SK-N-SH treated with all-trans-retinoic acid at 6 μM for 48 hours (cell line): ENCODE measurements at regions not wholly inside any gene's neighbourhood (a gene's known extent, or its start where the extent isn't known, plus 50 kb on each side); places are given as distances from the start of the nearest gene placed in this dataset.

Experiments
- ATAC-seq: fragments of 200-7000 bp; cut with Tn5 transposase; 3 replicates; pipeline ENCODE4 v1.9.1; 2020; ENCODE audit warnings: mild to moderate bottlenecking, moderate library complexity
- ARNTL ChIP-seq: fragments of 450-650 bp; formaldehyde crosslinking; IDR thresholded peaks from 2 replicates; pipeline ENCODE4 v1.5.0; 2020; ENCODE audit warnings: low read depth, mild to moderate bottlenecking, moderate library complexity, borderline replicate concordance
- BACH2 ChIP-seq: fragments of 250-450 bp; sonication (Bioruptor Pico); IDR thresholded peaks from 2 replicates; pipeline ENCODE4 v1.9.0; 2021; ENCODE audit warnings: mild to moderate bottlenecking, borderline replicate concordance
- CREB5 ChIP-seq: fragments of 250-450 bp; sonication (Bioruptor Pico); IDR thresholded peaks from 2 replicates; pipeline ENCODE4 v1.5.1; 2020; ENCODE audit warnings: low read depth, mild to moderate bottlenecking, moderate library complexity
- ESRRG ChIP-seq: fragments of 250-450 bp; sonication (Bioruptor Pico); IDR thresholded peaks from 2 replicates; pipeline ENCODE4 v1.6.1; 2021; ENCODE audit warnings: mild to moderate bottlenecking
- GLIS3 ChIP-seq: fragments of 250-450 bp; sonication (Bioruptor Pico); IDR thresholded peaks from 2 replicates; pipeline ENCODE4 v1.5.0; 2020; ENCODE audit warnings: mild to moderate bottlenecking, moderate library complexity
- ISL1 ChIP-seq: fragments of 250-450 bp; sonication (Bioruptor Pico); IDR thresholded peaks from 2 replicates; pipeline ENCODE4 v2.1.2; 2022; ENCODE audit warnings: mild to moderate bottlenecking, moderate library complexity
- OSR1 ChIP-seq: fragments of 250-450 bp; sonication (Bioruptor Pico); IDR thresholded peaks from 2 replicates; pipeline ENCODE4 v1.8.0; 2022; ENCODE audit warnings: moderate library complexity, mild to moderate bottlenecking, inconsistent platforms
- PATZ1 ChIP-seq: fragments of 250-450 bp; sonication (Bioruptor Pico); IDR thresholded peaks from 2 replicates; pipeline ENCODE4 v1.8.0; 2020; ENCODE audit warnings: mild to moderate bottlenecking, moderate library complexity, borderline replicate concordance
- POU6F1 ChIP-seq: fragments of 250-450 bp; sonication (Bioruptor Pico); IDR thresholded peaks from 2 replicates; pipeline ENCODE4 v1.8.0; 2021; ENCODE audit warnings: low read depth, mild to moderate bottlenecking, moderate library complexity, borderline replicate concordance
- PPARA ChIP-seq: fragments of 250-450 bp; sonication (Bioruptor Pico); IDR thresholded peaks from 2 replicates; pipeline ENCODE4 v1.5.0; 2020; ENCODE audit warnings: mild to moderate bottlenecking, borderline replicate concordance
- SNAI2 ChIP-seq: fragments of 250-450 bp; sonication (Bioruptor Pico); IDR thresholded peaks from 2 replicates; pipeline ENCODE4 v1.5.0; 2020; ENCODE audit warnings: mild to moderate bottlenecking, moderate library complexity
- TCF4 ChIP-seq: fragments of 250-450 bp; sonication (Bioruptor Pico); IDR thresholded peaks from 2 replicates; pipeline ENCODE4 v1.8.0; 2021; ENCODE audit warnings: mild to moderate bottlenecking, moderate library complexity, borderline replicate concordance
- TOX ChIP-seq: fragments of 250-450 bp; sonication (Bioruptor Pico); IDR thresholded peaks from 2 replicates; pipeline ENCODE4 v1.8.0; 2021; ENCODE audit warnings: mild to moderate bottlenecking, moderate library complexity, borderline replicate concordance
- ZC3H10 ChIP-seq: fragments of 250-450 bp; sonication (Bioruptor Pico); IDR thresholded peaks from 2 replicates; pipeline ENCODE4 v1.5.1; 2021; ENCODE audit warnings: mild to moderate bottlenecking, moderate library complexity
- ZFP3 ChIP-seq: fragments of 250-450 bp; sonication (Bioruptor Pico); IDR thresholded peaks from 2 replicates; pipeline ENCODE4 v1.5.0; 2020; ENCODE audit warnings: mild to moderate bottlenecking, moderate library complexity
- ZFP30 ChIP-seq: fragments of 450-650 bp; formaldehyde crosslinking; IDR thresholded peaks from 2 replicates; pipeline ENCODE4 v1.5.0; 2022; ENCODE audit warnings: mild to moderate bottlenecking, moderate library complexity
- ZNF70 ChIP-seq: fragments of 450-650 bp; formaldehyde crosslinking; IDR thresholded peaks from 2 replicates; pipeline ENCODE4 v1.5.0; 2020; ENCODE audit warnings: mild to moderate bottlenecking, moderate library complexity
- ZNF8 ChIP-seq: fragments of 450-650 bp; formaldehyde crosslinking; IDR thresholded peaks from 2 replicates; pipeline ENCODE4 v1.5.0; 2020; ENCODE audit warnings: mild to moderate bottlenecking, moderate library complexity
- TF ChIP-seq, protein P1 (sequence below): fragments of 250-450 bp; sonication (Bioruptor Pico); IDR thresholded peaks from 2 replicates; pipeline ENCODE4 v1.5.0; 2020; ENCODE audit warnings: mild to moderate bottlenecking, moderate library complexity

GRCh38 chr3:8094415-8094814 lies 407.2 kb upstream of the LMCD1 start:
- no peak for TF ChIP-seq TOX (CRISPR knock-in tag)
- TF ChIP-seq, all 23 proteins: peak for 0
- no peak for ATAC-seq

DNA sequence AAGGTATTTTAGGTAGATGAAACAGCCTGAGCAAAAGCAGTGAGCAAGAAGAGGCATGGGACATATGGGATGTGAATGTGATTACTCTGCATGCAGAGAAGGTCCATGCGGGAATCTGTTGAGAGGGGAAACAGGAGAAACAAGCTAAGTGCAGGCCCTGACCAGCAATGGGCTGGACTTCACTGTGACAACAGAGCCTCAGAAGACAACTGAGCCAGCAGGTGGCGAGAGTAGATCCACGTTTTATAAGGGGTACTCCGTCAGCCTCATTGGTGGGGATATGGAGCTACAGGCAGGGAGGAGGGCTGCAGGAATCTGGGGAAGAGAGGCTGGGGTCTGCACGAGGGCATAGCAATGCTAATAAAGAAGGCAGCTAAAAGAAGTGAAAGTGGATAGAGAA lies 405.9 kb upstream of the LMCD1 start:
- ATAC-seq: no peak

DNA sequence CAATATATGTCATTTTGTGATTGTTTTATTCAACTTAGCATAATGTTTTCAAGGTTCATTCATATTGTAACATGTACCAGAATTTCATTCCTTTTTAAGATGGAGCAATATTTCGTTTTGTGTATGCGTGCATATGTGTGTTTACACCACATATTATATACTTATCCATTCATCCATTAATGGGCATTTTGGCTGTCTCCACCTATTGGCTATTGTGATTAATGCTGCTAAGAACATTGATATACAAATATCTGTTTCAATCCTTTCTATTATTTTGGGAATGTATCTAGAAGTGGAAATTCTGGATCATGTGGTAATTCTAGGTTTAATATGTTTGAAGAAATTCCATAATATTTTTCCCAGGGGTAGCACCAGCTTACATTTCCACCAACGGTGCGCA lies 403.9 kb upstream of the LMCD1 start:
- TF ChIP-seq ESRRG (no peak), POU6F1 (CRISPR knock-in tag) (no peak), ISL1 (no peak), ZFP30 (CRISPR knock-in tag) (no peak), OSR1 (CRISPR knock-in tag) (no peak), CREB5 (CRISPR knock-in tag) (no peak), ZNF8 (CRISPR knock-in tag) (no peak), PATZ1 (CRISPR knock-in tag) (no peak), BACH2 (no peak), PPARA (CRISPR knock-in tag) (no peak)
- TF ChIP-seq, protein P1, sequence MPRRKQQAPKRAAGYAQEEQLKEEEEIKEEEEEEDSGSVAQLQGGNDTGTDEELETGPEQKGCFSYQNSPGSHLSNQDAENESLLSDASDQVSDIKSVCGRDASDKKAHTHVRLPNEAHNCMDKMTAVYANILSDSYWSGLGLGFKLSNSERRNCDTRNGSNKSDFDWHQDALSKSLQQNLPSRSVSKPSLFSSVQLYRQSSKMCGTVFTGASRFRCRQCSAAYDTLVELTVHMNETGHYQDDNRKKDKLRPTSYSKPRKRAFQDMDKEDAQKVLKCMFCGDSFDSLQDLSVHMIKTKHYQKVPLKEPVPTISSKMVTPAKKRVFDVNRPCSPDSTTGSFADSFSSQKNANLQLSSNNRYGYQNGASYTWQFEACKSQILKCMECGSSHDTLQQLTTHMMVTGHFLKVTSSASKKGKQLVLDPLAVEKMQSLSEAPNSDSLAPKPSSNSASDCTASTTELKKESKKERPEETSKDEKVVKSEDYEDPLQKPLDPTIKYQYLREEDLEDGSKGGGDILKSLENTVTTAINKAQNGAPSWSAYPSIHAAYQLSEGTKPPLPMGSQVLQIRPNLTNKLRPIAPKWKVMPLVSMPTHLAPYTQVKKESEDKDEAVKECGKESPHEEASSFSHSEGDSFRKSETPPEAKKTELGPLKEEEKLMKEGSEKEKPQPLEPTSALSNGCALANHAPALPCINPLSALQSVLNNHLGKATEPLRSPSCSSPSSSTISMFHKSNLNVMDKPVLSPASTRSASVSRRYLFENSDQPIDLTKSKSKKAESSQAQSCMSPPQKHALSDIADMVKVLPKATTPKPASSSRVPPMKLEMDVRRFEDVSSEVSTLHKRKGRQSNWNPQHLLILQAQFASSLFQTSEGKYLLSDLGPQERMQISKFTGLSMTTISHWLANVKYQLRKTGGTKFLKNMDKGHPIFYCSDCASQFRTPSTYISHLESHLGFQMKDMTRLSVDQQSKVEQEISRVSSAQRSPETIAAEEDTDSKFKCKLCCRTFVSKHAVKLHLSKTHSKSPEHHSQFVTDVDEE: no peak
- TF ChIP-seq, all 23 proteins: peak for 0
- no peak for ATAC-seq

More for the DNA sequence above, 405.9 kb upstream of the LMCD1 start:
- no peak for TF ChIP-seq PPARA (CRISPR knock-in tag)

DNA sequence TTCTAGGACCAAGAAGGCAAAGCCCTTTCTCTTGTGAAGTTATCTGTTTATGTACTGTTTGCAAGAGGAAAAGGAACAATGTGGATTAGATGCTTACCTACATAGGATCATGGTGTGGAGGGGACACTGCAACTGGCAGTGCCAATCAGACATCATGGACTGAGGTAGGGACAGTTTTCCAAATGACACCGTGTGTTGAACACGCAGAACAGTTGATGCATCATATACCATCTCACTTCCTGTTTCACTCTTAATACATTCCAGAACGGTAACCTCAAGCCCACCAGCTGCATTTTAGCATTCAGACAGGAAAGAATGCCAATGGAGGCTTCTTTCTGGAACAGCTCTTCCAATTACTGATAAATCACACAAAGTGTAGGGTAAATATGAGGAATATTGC lies 397.7 kb upstream of the LMCD1 start:
- TF ChIP-seq PPARA (CRISPR knock-in tag): no peak
- TF ChIP-seq SNAI2 (CRISPR knock-in tag): no peak
- TF ChIP-seq ARNTL: no peak
- TF ChIP-seq, protein P1: no peak
- no peak for TF ChIP-seq ZC3H10 (CRISPR knock-in tag)
- TF ChIP-seq CREB5 (CRISPR knock-in tag): no peak
- TF ChIP-seq ISL1: no peak
- TF ChIP-seq ZFP3 (CRISPR knock-in tag): no peak
- TF ChIP-seq ZNF70 (CRISPR knock-in tag): no peak
- no peak for TF ChIP-seq TCF4 (CRISPR knock-in tag)
- TF ChIP-seq GLIS3 (CRISPR knock-in tag): no peak
- no peak for TF ChIP-seq ZFP30 (CRISPR knock-in tag)
- no peak for TF ChIP-seq TOX (CRISPR knock-in tag)

More for the DNA sequence above, 397.7 kb upstream of the LMCD1 start:
- no peak for ATAC-seq
